HL-60 (cell line): ENCODE measurements at regions not wholly inside any gene's neighbourhood (a gene's known extent, or its start where the extent isn't known, plus 50 kb on each side); places are given as distances from the start of the nearest gene placed in this dataset.

Experiments used
- GABPA ChIP-seq: IDR thresholded peaks from 2 replicates; pipeline ENCODE4 v1.6.1; 2012; ENCODE audit warnings: low read depth
- TF ChIP-seq, protein P1 (sequence below): IDR thresholded peaks from one replicate; pipeline ENCODE4 v1.5.1; 2011; ENCODE audit warnings: low read length, control low read depth, inconsistent platforms; ENCODE audit not compliant: insufficient read depth
- TF ChIP-seq, protein P2 (sequence below): IDR thresholded peaks from 2 replicates; pipeline ENCODE4 v1.6.1; 2012; ENCODE audit warnings: low read depth; ENCODE audit not compliant: insufficient replicate concordance

DNA sequence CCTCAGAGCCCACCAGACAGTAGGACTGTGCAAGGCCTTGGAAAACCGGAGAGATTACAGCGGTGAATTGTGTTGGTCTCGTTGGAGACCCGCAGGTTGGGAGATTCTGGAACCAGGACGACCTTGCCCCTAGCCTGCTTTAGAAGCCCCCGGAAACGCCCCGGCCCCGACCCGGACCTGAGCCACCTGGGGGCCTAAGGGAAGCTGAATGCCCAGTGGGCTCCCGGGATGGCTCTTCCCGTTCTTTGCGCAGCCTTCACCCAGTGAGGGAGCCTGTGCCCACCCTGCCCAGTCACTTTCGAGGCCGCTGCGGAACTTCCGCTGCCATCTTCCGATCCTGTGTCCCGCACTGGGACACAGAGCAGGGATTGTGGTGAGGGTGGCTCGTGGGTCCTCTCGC lies 254.4 kb downstream of the FAM72C start:
- TF ChIP-seq, protein P1, sequence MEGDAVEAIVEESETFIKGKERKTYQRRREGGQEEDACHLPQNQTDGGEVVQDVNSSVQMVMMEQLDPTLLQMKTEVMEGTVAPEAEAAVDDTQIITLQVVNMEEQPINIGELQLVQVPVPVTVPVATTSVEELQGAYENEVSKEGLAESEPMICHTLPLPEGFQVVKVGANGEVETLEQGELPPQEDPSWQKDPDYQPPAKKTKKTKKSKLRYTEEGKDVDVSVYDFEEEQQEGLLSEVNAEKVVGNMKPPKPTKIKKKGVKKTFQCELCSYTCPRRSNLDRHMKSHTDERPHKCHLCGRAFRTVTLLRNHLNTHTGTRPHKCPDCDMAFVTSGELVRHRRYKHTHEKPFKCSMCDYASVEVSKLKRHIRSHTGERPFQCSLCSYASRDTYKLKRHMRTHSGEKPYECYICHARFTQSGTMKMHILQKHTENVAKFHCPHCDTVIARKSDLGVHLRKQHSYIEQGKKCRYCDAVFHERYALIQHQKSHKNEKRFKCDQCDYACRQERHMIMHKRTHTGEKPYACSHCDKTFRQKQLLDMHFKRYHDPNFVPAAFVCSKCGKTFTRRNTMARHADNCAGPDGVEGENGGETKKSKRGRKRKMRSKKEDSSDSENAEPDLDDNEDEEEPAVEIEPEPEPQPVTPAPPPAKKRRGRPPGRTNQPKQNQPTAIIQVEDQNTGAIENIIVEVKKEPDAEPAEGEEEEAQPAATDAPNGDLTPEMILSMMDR = no peak
- TF ChIP-seq GABPA = no peak
- TF ChIP-seq, protein P2, sequence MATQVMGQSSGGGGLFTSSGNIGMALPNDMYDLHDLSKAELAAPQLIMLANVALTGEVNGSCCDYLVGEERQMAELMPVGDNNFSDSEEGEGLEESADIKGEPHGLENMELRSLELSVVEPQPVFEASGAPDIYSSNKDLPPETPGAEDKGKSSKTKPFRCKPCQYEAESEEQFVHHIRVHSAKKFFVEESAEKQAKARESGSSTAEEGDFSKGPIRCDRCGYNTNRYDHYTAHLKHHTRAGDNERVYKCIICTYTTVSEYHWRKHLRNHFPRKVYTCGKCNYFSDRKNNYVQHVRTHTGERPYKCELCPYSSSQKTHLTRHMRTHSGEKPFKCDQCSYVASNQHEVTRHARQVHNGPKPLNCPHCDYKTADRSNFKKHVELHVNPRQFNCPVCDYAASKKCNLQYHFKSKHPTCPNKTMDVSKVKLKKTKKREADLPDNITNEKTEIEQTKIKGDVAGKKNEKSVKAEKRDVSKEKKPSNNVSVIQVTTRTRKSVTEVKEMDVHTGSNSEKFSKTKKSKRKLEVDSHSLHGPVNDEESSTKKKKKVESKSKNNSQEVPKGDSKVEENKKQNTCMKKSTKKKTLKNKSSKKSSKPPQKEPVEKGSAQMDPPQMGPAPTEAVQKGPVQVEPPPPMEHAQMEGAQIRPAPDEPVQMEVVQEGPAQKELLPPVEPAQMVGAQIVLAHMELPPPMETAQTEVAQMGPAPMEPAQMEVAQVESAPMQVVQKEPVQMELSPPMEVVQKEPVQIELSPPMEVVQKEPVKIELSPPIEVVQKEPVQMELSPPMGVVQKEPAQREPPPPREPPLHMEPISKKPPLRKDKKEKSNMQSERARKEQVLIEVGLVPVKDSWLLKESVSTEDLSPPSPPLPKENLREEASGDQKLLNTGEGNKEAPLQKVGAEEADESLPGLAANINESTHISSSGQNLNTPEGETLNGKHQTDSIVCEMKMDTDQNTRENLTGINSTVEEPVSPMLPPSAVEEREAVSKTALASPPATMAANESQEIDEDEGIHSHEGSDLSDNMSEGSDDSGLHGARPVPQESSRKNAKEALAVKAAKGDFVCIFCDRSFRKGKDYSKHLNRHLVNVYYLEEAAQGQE = no peak
